Femur (tissue), 1 donor: ENCODE measurements at regions not wholly inside any gene's neighbourhood (a gene's known extent, or its start where the extent isn't known, plus 50 kb on each side); places are given as distances from the start of the nearest gene placed in this dataset.
"Not testable (repeated sequence)": the region's sequence is repeated elsewhere in the genome, so short reads cannot be mapped to it uniquely, and the experiment has no call there.

Source experiments
- DNase-seq: peaks from one replicate; pipeline ENCODE4 v3.0.0-alpha.2; 2017

DNA sequence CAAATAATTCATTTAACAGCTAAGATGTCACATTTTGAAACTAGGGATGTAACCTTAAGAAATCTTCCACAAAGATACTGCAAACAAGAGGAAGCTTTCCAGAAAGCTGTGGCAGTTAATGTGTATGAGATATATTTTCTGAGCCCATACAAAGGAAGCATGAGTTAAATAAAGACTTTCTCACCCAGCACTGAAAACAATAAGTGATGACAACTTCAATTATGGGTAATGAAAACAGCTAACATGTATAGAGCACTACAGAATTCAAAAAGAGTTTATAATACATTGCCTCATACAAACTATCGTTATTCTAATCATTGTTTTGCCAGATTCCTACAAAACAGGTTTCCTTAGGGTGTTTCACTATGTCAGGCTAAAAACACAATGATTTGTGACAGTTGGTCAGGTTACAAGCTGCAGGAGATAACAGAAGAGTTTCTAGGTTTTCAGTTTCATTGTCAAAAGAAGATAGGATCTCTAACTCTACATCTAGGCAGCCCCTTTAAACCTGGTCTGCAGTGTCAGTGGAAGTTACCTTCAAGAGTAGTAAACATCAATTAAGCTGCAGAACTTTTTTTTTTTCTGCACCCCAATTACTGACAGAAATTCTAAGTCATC, 618.1 kb upstream of the ADGRL3 start:
- no peak for DNase-seq

- DNase-seq = no peak
These were observed 611.6 kb upstream of the ADGRL3 start for GRCh38 chr4:60588556-60588955.

- no peak for DNase-seq
These were observed 610.7 kb upstream of the ADGRL3 start for GRCh38 chr4:60589425-60589824.

DNA sequence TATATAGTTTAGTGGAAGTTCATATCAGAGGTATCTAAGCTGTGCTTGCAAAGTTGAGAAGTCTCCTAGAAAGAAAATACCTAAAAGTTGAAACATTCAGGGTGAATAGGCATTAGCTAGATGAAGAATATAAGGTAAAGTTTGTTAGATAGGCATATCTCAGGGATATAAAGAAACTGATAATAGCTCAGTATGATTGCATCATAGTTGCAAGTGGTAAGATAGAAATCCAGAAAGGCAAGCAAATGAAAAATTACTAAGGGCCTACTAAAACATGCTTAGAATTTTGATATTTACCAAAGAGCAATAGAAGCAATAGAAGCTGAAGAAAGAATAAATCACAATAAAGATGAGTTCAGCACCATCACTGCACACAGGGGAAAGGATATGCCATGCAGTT, 610.0 kb upstream of the ADGRL3 start:
- DNase-seq = no peak

- DNase-seq = no peak
These were observed 594.3 kb upstream of the ADGRL3 start for GRCh38 chr4:60605646-60606354.

- no peak for DNase-seq
These were observed 588.2 kb upstream of the ADGRL3 start for GRCh38 chr4:60611762-60612496.

- DNase-seq = no peak
These were observed 582.4 kb upstream of the ADGRL3 start for GRCh38 chr4:60617731-60618130.

GRCh38 chr4:60619531-60620305, 580.4 kb upstream of the ADGRL3 start:
- no peak for DNase-seq

- no peak for DNase-seq
These were observed 562.1 kb upstream of the ADGRL3 start for GRCh38 chr4:60637976-60638375.

DNA sequence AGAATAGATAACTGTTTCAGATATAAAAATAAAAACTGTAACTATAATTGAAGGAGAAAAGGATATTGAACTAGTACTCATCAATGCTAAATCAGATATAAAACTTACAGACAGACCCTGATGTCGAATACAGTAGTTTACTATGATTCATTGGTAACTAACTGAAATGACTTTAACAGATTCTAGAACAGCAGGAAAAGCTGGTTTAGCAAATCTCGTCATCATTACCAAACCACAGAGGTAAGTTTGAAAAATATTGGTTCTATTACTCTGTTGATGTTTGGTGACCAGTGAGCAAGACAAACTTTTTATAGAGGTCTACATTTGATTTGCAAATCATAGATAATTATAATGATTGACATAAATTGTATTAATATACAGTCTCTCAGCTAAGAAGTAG, 551.4 kb upstream of the ADGRL3 start:
- no peak for DNase-seq

GRCh38 chr4:60652933-60653332, 547.2 kb upstream of the ADGRL3 start:
- no peak for DNase-seq

DNA sequence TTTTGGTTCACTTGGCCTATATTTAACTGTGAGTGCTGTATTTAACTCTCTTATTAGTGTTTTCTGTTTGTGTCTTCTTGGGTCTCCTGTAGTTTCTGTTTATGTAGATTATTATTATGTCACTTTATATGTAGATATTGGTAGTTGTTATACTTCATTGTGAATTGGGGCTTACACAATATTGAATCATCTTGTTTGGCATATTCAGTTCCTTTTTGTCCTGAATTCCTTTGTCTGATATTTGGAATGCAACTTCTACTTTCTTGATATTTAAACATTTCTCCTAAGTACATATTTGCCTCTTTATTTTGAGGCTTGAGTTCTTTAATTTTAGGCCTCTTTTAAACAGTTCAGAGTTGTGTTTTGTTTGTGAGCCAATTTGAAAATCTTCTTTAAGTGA, 544.8 kb upstream of the ADGRL3 start:
- DNase-seq = no peak

- no peak for DNase-seq
These were observed 544.0 kb upstream of the ADGRL3 start for GRCh38 chr4:60656171-60656570.

GRCh38 chr4:60657041-60657440, 543.1 kb upstream of the ADGRL3 start:
- DNase-seq = no peak

- no peak for DNase-seq
These were observed 542.3 kb upstream of the ADGRL3 start for GRCh38 chr4:60657807-60658206.

- DNase-seq = no peak
These were observed 536.4 kb upstream of the ADGRL3 start for GRCh38 chr4:60663769-60664168.

DNA sequence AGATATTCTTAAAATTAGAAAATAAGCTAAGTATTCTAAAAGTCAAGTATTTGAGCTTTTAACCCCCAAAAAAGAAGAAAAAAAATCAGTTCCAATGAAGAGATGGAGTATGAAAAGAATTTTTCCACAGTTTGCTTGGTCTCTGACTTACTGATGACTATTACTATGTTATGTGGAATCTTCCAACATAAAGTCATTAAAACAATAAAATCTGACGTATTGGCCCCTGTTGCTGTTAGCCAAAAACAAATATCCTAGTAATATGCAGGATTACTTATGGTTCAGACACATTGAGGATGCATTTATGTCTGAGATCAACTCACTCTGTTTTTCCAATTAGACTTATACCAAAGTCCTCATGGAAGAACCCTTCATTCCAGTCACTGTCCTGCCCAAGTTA, 517.2 kb upstream of the ADGRL3 start:
- no peak for DNase-seq

DNA sequence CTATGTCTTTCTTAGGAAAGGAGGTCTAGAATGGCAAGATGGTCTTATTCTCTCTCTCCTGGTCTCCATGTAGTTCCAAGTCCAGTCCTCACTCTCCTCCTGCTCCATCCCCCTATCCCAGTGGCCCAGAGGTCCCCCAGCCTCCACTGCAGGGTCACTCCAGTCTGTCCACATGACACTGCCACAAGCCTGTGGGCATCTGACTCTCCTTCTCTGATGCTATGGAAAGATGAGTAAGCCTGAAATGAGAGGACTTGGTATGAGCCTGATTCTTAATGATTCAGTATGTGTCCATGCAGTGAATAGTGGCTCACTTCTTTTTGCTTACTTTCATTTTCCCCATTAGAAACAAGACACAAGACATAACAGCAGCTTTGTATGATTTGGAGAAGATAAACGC, 516.8 kb upstream of the ADGRL3 start:
- no peak for DNase-seq

DNA sequence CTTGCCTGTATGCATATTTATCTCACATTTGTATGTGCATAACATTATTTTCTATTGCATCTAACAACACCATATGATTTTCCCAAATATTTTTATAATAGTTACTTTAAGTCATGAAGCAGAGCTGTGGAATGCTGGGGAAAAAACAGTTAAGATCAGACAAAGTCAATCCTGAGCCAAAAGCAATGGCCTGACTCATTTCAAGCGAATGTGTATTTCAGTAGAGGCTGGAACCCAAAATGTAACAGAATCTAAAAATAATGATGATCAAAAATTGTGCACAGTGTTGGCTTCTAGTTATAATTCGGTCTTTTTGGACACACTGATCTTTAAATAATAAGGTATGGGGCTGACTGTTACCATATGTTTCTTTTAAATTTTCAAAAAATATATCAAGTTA, 516.2 kb upstream of the ADGRL3 start:
- no peak for DNase-seq

DNA sequence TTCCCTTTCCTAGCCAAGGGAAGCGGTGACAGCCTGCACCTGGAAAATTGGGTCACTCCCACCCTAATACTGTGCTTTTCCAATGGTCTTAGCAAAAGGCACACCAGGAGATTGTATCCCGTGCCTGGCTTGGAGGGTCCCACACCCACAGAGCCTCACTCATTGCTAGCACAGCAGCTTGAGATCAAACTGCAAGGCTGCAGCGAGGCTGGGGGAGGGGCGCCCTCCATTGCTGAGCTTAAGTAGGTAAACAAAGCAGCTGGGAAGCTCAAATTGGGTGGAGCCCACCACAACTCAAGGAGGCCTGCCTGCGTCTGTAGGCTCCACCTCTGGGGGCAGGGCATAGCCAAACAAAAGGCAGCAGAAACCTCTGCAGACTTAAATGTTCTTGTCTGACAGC, 504.1 kb upstream of the ADGRL3 start:
- DNase-seq = not testable (repeated sequence)

- DNase-seq = no peak
These were observed 491.1 kb upstream of the ADGRL3 start for GRCh38 chr4:60709061-60709460.

DNA sequence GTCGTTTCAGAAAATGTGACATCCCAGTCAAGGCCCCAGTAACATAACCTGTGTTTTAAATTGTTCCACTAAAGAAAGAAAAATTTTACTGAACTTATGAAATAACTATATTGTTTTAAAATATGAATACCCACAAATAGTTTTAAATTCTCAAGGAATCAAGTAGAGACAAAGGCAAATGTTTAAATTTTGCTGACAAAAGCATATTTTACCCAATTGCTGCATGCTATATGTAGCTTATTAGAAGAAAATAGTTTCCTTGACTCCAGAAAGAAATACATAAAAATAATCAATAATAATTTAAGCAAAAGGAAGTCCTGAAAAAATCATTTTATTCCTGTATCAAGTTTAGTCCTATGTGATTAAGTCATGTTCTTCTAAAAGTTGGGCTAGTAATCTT, 481.3 kb upstream of the ADGRL3 start:
- DNase-seq = no peak

DNA sequence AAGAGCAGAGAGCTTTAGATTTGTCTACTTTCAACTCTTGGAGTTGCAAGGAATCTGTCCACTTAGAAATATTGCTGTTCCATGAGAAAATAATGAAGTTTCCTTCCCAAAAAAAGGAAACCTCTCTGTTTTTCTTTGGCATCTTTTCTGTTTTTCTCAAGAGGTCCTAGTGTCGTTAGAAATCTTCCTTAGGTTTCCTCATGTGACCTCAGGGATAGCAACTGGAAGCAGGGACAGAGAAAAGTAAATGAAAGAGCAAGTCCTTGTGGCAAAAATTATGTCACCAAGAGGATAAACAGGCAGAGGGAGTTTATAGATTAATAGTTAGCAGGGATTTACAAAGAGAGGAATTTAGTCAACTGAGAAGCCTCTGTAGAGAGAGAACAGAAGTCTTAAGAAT, 478.4 kb upstream of the ADGRL3 start:
- no peak for DNase-seq

- no peak for DNase-seq
These were observed 476.3 kb upstream of the ADGRL3 start for GRCh38 chr4:60723796-60724195.
